Activated CD4-positive, alpha-beta T cell treated with anti-CD3 and anti-CD28 coated beads, Interleukin-2, amount 50 U/mL, for 1 hour (primary cell): ENCODE measurements at regions not wholly inside any gene's neighbourhood (a gene's known extent, or its start where the extent isn't known, plus 50 kb on each side); places are given as distances from the start of the nearest gene placed in this dataset.

Experiments
- DNase-seq: peaks from one replicate; pipeline ENCODE4 v3.0.0-alpha.2; 2020

DNA sequence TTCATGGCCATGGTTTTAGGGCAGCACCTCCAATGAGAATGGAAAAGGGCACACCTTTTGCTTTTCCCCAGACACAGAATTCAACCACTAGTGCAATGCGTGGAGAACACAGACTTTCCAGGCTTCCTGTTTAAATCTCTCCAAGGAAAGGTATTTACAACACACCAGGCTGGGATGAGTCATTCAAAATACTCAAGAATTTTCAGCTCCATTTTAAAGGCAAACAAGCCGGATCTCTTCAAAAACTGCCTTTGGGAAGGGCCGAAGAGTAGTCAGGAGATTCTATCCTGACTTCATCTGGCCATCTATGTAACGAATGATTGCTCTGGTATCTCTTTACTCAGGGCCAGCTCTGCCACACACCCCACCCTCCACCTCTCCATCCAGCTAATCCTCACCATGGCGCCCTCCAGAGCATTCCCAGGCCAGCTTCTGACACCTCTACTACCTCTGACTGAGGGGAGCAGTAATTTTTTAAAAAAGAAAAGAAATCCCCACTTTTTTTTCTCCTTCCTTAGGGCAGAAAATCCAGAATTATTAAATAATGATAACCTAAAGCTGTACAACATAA is 254.6 kb downstream of the LY86 start:
- no peak for DNase-seq

DNA sequence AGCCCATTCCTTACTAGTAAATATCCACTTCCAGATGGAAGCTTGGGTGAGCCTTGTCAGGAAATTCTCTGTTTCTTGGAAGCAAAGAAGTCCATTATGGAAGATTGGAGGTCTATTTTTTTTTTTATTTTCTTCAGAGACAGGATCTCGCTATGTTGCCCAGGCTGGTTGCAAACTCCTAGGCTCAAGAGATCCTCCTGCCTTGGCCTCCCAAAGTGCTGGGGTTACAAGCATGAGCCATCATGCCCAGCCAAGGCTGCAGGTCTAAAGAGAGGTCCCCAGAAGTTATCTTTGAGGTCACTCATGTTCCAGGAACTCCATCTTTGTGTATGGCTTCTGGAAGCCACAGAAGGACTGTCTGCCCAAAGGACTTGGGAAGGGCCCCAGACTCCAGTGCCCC is 255.3 kb downstream of the LY86 start:
- no peak for DNase-seq

DNA sequence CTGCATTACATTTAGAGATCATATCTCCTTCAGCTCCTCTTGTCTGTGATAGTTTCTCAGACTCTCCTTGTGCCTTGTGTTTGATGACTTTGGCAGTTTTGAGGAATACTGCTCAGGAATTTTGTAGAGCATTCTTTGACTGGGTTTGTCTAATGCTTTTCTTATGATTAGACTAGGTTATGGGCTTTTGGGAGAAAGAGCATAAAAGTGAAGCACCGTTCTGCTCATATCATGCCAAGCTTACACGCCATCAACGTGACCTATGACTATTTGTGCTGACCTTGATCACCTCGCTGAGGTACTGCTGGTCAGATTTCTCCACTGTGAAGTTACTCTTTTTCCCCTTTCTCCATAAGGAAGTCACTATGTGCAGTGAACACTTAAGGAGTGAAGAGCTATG is 256.0 kb downstream of the LY86 start:
- no peak for DNase-seq

DNA sequence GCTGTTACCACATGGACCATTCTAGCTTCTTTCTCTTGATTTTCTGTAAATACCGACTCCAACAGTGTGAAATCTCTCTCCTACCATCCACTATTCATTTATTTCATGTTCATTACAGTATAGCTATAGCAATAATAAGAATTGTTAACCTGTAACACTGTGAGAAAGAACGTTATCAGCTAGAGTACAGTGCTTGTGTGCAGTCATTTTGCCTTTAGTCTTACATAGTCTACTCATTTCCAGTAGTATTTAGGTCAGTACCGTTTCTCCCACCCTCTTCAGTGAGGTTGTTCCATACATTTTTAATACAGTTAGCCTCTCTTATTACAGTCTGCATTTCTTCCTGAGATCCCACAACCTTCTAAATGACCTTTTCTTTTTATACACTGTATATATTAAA is 257.1 kb downstream of the LY86 start:
- DNase-seq = no peak

DNA sequence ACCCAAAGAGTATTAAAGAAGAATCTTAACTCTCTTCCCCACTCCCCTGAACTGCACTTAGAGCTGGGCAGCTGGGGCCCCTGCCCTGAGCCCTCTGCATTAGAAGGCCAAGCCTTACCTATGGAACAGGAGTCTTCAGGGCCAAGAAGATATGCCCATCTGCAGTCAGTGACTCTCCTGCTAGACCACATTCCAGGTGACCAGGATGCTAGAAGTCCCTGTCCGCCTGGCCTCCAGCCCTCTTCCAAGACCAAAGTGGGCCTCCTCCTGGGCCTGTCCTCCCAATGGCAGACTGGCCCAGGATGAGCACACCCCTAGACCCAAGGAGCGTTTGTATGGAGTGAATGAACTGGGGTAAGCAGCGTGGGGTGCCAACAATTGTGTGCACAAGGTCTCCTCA is 259.1 kb downstream of the LY86 start:
- no peak for DNase-seq

- no peak for DNase-seq
Observed at GRCh38 chr6:6851059-6851948, 256.5 kb upstream of the RREB1 start.

GRCh38 chr6:6851949-6852261 is 255.9 kb upstream of the RREB1 start:
- no peak for DNase-seq

GRCh38 chr6:6856538-6857523 is 250.9 kb upstream of the RREB1 start:
- peak; percentile 10 for DNase-seq

- no peak for DNase-seq
Observed at GRCh38 chr6:6857528-6857927, 250.2 kb upstream of the RREB1 start.

- DNase-seq = no peak
Observed at GRCh38 chr6:6858533-6858982, 249.2 kb upstream of the RREB1 start.

DNA sequence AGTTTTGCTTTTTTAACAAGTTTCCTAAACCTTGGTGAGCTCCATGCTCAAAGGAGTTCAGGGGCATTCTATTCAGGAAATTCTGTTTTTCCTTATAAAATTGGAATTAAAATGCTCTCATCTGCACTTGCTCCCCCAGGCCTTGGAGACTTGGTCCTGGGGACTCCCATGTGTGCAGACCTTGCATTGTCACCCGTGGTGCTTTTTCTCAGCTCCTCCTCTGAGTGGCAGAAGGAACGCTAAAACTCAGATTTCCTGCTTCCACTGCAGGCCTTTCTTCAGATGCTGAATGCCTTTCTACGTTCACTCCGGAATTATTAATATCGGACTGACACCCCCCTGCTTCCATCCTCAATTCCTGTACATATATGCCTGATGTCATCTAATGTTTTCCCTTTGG is 248.7 kb upstream of the RREB1 start:
- DNase-seq = no peak

GRCh38 chr6:6859722-6860121 is 248.0 kb upstream of the RREB1 start:
- no peak for DNase-seq

DNA sequence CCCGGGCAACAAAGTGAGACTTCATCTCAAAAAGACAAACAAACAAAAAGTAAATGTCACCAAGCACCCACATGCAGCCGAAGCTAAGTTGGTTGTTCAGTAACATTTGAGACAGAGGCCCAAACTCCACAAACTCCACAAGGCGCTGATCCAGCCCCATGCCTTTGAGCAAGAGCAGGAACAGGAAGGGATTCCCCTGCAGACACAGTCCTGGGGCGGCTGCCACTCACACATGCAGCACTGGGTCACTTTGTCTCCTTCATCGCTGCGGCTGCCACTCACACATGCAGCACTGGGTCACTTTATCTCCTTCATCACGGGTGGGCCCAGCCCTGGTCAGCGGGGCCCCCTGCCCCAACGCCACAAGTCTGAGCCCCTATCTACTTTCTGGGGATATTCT is 246.9 kb upstream of the RREB1 start:
- DNase-seq = no peak

DNA sequence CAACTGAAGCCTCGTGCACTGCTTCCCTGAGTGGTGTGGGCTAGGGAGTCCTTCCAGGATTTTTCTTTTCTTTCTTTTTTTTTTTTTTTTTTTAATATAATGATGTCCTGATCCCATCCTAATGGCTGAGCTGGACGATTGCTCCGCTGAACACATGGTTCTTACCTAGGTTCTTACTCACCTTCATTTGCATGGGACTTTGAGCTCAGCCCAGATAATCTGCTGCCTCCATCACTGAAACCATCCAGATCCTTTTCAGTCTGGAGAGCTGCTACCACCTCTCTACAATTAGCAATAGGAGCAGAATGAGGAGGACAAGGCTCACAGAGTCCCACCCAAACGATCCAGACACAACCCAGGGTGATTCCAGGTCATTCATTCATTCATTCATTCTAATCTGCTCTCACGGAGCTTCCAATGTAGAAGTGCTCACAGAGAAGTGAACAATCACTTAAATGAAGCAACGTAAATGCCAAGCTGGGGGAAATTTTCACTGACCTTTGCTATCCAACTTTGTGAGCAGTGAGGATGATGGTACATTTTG is 246.3 kb upstream of the RREB1 start:
- no peak for DNase-seq

DNA sequence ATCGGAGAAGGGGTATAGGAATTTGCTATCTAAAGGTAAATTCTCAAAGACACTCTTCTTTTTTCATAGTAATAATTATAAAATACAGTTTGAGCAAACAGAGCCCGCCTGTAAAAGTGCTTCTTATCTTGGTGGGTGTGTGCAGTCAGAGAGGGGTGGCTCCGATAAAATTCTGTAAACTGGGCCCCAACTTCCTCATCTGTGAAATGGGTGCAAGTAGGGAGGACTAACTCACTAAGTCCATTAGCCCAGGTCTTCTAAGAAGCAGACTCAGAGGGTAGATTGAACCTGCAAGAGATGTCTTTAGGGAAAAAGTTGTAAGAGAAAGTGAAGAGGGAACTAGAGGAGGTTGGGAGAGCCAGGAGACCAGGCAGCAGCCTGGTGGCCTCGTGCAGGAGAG is 245.8 kb upstream of the RREB1 start:
- DNase-seq = no peak

DNA sequence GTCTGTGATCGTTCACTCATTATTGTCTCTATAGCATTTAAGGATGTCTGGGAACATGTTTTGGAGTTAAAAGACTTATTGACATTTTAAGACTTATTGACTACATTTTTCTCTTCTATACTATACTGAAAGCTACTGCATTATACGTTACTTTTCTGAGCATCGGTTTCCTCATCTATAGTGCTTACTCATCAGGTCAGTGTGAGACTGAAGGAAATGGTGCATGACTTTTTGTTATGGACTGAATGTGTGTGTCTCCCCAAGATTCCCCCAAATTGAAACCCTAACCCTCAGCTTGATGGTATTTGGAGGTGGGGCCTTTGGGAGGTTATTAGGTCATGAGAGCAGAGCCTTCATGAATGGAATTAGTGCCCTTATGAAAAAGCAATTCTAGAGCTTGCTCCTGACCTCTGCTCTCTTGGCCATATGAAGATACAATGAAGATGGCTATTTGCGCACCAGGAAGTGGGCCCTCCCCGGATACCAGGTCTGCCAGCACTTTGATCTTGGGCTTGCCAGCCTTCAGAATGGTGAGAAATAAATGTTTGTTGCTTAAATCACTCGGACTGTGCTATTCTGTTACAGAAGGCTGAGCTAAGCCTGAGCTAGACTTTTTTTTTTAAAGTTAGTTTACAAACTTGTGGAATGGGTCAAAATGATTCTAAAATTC is 243.7 kb upstream of the RREB1 start:
- no peak for DNase-seq

- no peak for DNase-seq
Observed at GRCh38 chr6:6865611-6866010, 242.2 kb upstream of the RREB1 start.

- DNase-seq = no peak
Observed at GRCh38 chr6:6866656-6867403, 240.9 kb upstream of the RREB1 start.

DNA sequence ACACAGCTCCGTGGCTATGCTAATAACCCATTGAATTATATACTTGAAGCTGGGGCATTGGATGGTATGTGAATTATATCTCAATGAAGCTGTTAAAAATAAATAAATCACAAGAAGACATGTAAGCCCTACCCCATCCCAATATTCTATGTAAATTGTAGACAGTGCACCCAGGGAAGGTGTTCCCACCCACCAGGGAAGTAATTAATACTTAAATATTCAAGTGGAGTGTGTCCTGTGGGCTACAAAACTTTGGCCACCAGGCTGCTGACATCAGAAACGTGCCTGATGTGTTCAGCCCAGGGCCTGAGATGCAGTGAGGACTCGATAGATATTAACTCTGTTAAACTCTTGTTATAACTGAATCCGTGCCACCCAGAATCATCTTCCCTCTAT is 240.4 kb upstream of the RREB1 start:
- no peak for DNase-seq

GRCh38 chr6:6869094-6869493 is 238.7 kb upstream of the RREB1 start:
- no peak for DNase-seq

DNA sequence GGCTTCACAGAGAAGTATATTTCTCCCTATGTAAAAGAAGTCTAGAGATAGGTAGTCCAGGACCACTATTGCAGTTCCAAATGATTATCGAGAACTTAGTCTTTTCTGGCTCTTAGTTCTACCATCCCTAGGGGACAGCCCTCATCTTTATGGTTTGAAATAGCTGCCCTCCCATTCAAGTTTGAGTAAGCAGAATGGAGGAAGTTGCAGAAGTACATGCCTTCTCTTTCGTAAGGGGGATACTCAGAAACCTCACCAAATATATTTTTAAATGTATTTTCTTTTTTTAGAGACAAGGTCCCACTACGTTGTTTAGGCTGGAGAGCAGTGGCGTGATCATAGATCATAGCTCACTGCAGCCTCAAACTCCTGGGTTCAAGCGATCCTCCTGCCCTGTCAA is 236.8 kb upstream of the RREB1 start:
- DNase-seq = no peak
